Brain microvascular endothelial cell (primary cell): ENCODE measurements at regions not wholly inside any gene's neighbourhood (a gene's known extent, or its start where the extent isn't known, plus 50 kb on each side); places are given as distances from the start of the nearest gene placed in this dataset.

Experiments used
- DNase-seq: peaks from one replicate; pipeline ENCODE4 v3.0.0-alpha.2; 2020
- H3K27ac ChIP-seq: fragments of 250-450 bp; sonication (Bioruptor Pico); 2 replicates; pipeline ENCODE4 v1.5.1; 2020; ENCODE audit warnings: mild to moderate bottlenecking, moderate library complexity
- H3K27me3 ChIP-seq: fragments of 250-450 bp; sonication (Bioruptor Pico); replicated peaks from 2 replicates; pipeline ENCODE4 v1.5.1; 2020; ENCODE audit warnings: mild to moderate bottlenecking
- H3K36me3 ChIP-seq: fragments of 250-450 bp; sonication (Bioruptor Pico); replicated peaks from 2 replicates; pipeline ENCODE4 v1.5.1; 2020; ENCODE audit warnings: mild to moderate bottlenecking
- H3K4me3 ChIP-seq: 2 replicates; pipeline ENCODE4 v1.5.1; 2011; ENCODE audit warnings: low read depth, mild to moderate bottlenecking, control low read depth, low read length, moderate library complexity
- CTCF ChIP-seq: IDR thresholded peaks from 2 replicates; pipeline ENCODE4 v1.5.1; 2011; ENCODE audit warnings: low read depth, mild to moderate bottlenecking, moderate library complexity, low read length, control low read depth, inconsistent platforms; ENCODE audit errors: missing control alignments
- in situ Hi-C: cut with HindIII; loops from 2 replicates; pipeline ENCODE4 v1.10.0; 2017; ENCODE audit warnings: low sequenced_read_pairs, low pct_ligation_motif_present

- DNase-seq, result no peak
- H3K4me3 ChIP-seq, result no peak overlapping the region
- H3K27me3 ChIP-seq, result no peaks in the 10 kb centered on the region
- no peak overlapping the region for H3K27ac ChIP-seq
- no peak for TF ChIP-seq CTCF
- in situ Hi-C loops, result no loop called here
- H3K36me3 ChIP-seq, result no peaks in the 10 kb centered on the region
Measured at GRCh38 chr10:7007600-7008190, 403.1 kb downstream of the SFMBT2 start.

GRCh38 chr10:7006566-7006965, 404.3 kb downstream of the SFMBT2 start:
- Histone ChIP-seq H3K27ac (no peak overlapping the region), H3K36me3 (no peaks in the 10 kb centered on the region), H3K4me3 (no peak overlapping the region), H3K27me3 (no peaks in the 10 kb centered on the region)
- no peak for DNase-seq
- in situ Hi-C loops, result no loop called here
- no peak for TF ChIP-seq CTCF

- TF ChIP-seq CTCF, result no peak
- DNase-seq, result no peak
- Histone ChIP-seq H3K36me3 (no peaks in the 10 kb centered on the region), H3K27ac (no peak overlapping the region), H3K27me3 (no peaks in the 10 kb centered on the region), H3K4me3 (no peak overlapping the region)
- in situ Hi-C loops, result no loop called here
Measured at GRCh38 chr10:7003831-7004395, 406.9 kb downstream of the SFMBT2 start.

GRCh38 chr10:7000061-7000460, 410.8 kb downstream of the SFMBT2 start:
- H3K27me3 ChIP-seq, result no peaks in the 10 kb centered on the region
- H3K27ac ChIP-seq, result no peak overlapping the region
- no peak overlapping the region for H3K4me3 ChIP-seq
- H3K36me3 ChIP-seq, result no peaks in the 10 kb centered on the region
- no peak for TF ChIP-seq CTCF
- in situ Hi-C loops, result no loop called here
- DNase-seq, result no peak

- no peak for TF ChIP-seq CTCF
- no peak for DNase-seq
- no peak overlapping the region for H3K4me3 ChIP-seq
- H3K27me3 ChIP-seq, result no peaks in the 10 kb centered on the region
- H3K27ac ChIP-seq, result no peak overlapping the region
- no peaks in the 10 kb centered on the region for H3K36me3 ChIP-seq
- in situ Hi-C loops, result no loop called here
Measured at GRCh38 chr10:6999232-6999925, 411.5 kb downstream of the SFMBT2 start.
